ENCODE measurements at regions not wholly inside any gene's neighbourhood (a gene's known extent, or its start where the extent isn't known, plus 50 kb on each side); places are given as distances from the start of the nearest gene placed in this dataset.

DNA sequence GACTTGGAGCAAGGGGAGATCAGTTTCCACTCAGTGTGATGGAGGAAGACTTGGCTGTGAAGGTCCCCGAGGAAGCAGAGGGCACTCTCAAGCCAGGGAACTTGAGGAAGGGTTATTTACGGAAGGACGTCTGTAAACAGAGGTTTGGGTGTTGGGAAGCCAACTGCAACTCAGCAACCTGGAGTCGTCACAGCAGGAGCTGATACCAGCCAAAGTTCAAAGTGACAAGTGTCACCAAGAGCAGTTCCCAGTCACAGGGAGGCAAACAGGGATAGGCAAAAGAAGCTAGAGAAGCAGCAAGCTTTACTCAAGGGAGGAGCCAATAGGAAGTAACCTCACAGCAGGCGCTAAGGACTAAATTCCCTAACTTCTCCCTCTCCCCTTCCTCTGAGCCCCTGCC lies 205.5 kb downstream of the EFNB2 start:
- DNase-seq (ENCODE audit: low read depth) (no peak), FAIRE-seq (no peak)
- Histone ChIP-seq H3K36me3 (ENCODE audit: control insufficient read depth, insufficient read depth, low read length) (no peaks in the 10 kb centered on the region), H3K27me3 (ENCODE audit: control insufficient read depth, insufficient read depth, low read length) (no peaks in the 10 kb centered on the region), H3K4me3 (ENCODE audit: low read depth, low read length) (no peak overlapping the region)
- TF ChIP-seq, protein P1, sequence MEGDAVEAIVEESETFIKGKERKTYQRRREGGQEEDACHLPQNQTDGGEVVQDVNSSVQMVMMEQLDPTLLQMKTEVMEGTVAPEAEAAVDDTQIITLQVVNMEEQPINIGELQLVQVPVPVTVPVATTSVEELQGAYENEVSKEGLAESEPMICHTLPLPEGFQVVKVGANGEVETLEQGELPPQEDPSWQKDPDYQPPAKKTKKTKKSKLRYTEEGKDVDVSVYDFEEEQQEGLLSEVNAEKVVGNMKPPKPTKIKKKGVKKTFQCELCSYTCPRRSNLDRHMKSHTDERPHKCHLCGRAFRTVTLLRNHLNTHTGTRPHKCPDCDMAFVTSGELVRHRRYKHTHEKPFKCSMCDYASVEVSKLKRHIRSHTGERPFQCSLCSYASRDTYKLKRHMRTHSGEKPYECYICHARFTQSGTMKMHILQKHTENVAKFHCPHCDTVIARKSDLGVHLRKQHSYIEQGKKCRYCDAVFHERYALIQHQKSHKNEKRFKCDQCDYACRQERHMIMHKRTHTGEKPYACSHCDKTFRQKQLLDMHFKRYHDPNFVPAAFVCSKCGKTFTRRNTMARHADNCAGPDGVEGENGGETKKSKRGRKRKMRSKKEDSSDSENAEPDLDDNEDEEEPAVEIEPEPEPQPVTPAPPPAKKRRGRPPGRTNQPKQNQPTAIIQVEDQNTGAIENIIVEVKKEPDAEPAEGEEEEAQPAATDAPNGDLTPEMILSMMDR (IDR thresholded peaks at IDR 0.05; ENCODE audit: insufficient read depth, low read length, severe bottlenecking) = no peak

DNA sequence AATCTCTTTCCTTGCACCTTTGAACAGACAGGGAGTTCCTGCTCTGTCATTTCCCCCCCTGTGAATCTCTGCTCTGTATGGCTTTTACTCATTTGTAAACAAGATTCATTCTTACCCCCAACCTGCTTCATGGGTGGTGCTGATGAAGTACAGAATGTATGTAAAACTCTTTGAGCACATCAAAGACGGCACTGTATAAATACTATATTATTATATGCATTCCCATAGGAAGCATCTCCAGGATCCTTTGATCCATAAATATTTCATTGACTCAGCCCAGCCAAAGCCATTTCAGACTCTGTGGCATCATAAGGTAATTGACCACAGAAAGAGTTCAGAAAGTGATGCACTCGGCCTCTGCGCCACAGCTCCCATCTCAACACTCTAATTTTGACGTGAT lies 208.7 kb downstream of the EFNB2 start:
- H3K4me3 ChIP-seq (ENCODE audit: low read depth, low read length) = no peak overlapping the region
- no peak for FAIRE-seq
- no peak for DNase-seq (ENCODE audit: low read depth)
- H3K27me3 ChIP-seq (ENCODE audit: control insufficient read depth, insufficient read depth, low read length) = no peaks in the 10 kb centered on the region
- TF ChIP-seq, protein P1 (IDR thresholded peaks at IDR 0.05; ENCODE audit: insufficient read depth, low read length, severe bottlenecking) = no peak
- H3K36me3 ChIP-seq (ENCODE audit: control insufficient read depth, insufficient read depth, low read length) = no peaks in the 10 kb centered on the region

GRCh38 chr13:106324444-106324843 lies 211.0 kb downstream of the EFNB2 start:
- no peaks in the 10 kb centered on the region for H3K27me3 ChIP-seq (ENCODE audit: control insufficient read depth, insufficient read depth, low read length)
- FAIRE-seq (no peak), DNase-seq (ENCODE audit: low read depth) (no peak)
- TF ChIP-seq, protein P1 (IDR thresholded peaks at IDR 0.05; ENCODE audit: insufficient read depth, low read length, severe bottlenecking) = no peak
- no peaks in the 10 kb centered on the region for H3K36me3 ChIP-seq (ENCODE audit: control insufficient read depth, insufficient read depth, low read length)
- no peak overlapping the region for H3K4me3 ChIP-seq (ENCODE audit: low read depth, low read length)

DNA sequence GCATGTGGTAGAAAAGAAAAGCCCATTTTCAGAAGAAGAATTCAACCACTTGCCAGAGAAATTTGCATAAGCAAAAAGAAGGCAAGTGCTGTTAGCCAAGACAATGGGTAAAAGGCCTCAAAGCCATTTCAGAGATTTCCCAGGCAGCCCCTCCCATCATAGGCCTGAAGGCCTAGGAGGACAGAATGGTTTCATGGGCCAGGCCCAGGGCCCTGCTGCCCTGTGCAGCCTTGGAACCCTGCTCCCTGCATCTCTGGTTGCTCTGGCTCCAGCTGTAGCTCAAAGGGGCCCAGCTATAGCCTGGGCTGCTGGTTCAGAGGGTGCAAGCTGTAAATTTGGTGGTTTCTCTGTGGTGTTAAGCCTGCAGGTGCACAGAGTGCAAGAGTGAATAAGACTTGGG lies 212.8 kb downstream of the EFNB2 start:
- Histone ChIP-seq H3K36me3 (ENCODE audit: control insufficient read depth, insufficient read depth, low read length) (no peaks in the 10 kb centered on the region), H3K4me3 (ENCODE audit: low read depth, low read length) (no peak overlapping the region), H3K27me3 (ENCODE audit: control insufficient read depth, insufficient read depth, low read length) (no peaks in the 10 kb centered on the region)
- TF ChIP-seq, protein P1 (IDR thresholded peaks at IDR 0.05; ENCODE audit: insufficient read depth, low read length, severe bottlenecking) = no peak
- DNase-seq (ENCODE audit: low read depth) (no peak), FAIRE-seq (no peak)

- H3K4me3 ChIP-seq (ENCODE audit: low read depth, low read length) = no peak overlapping the region
- DNase-seq (ENCODE audit: low read depth) = peak; percentile 99
- H3K27me3 ChIP-seq (ENCODE audit: control insufficient read depth, insufficient read depth, low read length) = no peaks in the 10 kb centered on the region
- peak; percentile 93 for FAIRE-seq
- no peaks in the 10 kb centered on the region for H3K36me3 ChIP-seq (ENCODE audit: control insufficient read depth, insufficient read depth, low read length)
- TF ChIP-seq, protein P1 (IDR thresholded peaks at IDR 0.05; ENCODE audit: insufficient read depth, low read length, severe bottlenecking) = no peak
Measured at GRCh38 chr13:106318941-106319411, 216.5 kb downstream of the EFNB2 start.

DNA sequence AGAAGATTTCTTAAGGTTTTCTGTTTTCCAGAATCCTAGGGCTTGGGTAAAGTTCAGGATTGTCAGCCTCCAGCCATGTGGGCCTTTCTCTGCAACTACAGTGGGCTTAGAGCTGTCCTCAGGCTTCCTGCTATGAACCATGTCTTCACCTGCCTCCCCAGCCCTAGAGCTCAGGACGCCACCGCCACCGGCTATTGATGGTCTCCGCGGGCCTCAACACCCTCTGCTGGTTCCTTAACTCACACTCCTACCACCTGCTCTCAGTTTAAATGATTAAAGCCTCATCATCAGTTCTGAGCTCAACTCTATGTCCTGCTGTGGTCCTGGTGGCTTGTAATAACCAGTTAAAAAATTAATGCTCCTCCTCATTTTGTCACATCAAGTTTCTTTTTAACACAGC lies 221.0 kb downstream of the EFNB2 start:
- Histone ChIP-seq H3K36me3 (ENCODE audit: control insufficient read depth, insufficient read depth, low read length) (no peaks in the 10 kb centered on the region), H3K4me3 (ENCODE audit: low read depth, low read length) (no peak overlapping the region), H3K27me3 (ENCODE audit: control insufficient read depth, insufficient read depth, low read length) (no peaks in the 10 kb centered on the region)
- no peak for FAIRE-seq
- TF ChIP-seq, protein P1 (IDR thresholded peaks at IDR 0.05; ENCODE audit: insufficient read depth, low read length, severe bottlenecking) = no peak
- DNase-seq (ENCODE audit: low read depth) = no peak
